Activated CD8-positive, alpha-beta memory T cell treated with anti-CD3 and anti-CD28 coated beads, Interleukin-2, amount 10 ng/mL, durations not matched to agents 7 days and 5 days (primary cell): ENCODE measurements at regions not wholly inside any gene's neighbourhood (a gene's known extent, or its start where the extent isn't known, plus 50 kb on each side); places are given as distances from the start of the nearest gene placed in this dataset.
"Not testable (repeated sequence)": the region's sequence is repeated elsewhere in the genome, so short reads cannot be mapped to it uniquely, and the experiment has no call there.

Experiments
- ATAC-seq: fragments of 150-1000 bp; cut with Tn5 transposase; one replicate; pipeline ENCODE4 v1.10.0; 2021; ENCODE audit warnings: moderate library complexity
- CTCF ChIA-PET: fragments of 350-600 bp; sonication (Branson Sonifier 250); formaldehyde crosslinking; loops from one replicate; lab custom pipeline; 2021; ENCODE audit warnings: antibody characterized with exemption; lab: Charles Lee
- DNase-seq: peaks from one replicate; pipeline ENCODE4 v3.0.0-alpha.2; 2020
- H3K27ac Mint-ChIP-seq: one replicate; pipeline ENCODE4 v1.8.0; 2021; ENCODE audit warnings: mild to moderate bottlenecking, mixed read lengths
- H3K27me3 Mint-ChIP-seq: one replicate; pipeline ENCODE4 v1.8.0; 2021; ENCODE audit warnings: mixed read lengths
- H3K36me3 Mint-ChIP-seq: one replicate; pipeline ENCODE4 v1.8.0; 2021; ENCODE audit warnings: mild to moderate bottlenecking, mixed read lengths
- H3K4me1 Mint-ChIP-seq: one replicate; pipeline ENCODE4 v1.8.0; 2021; ENCODE audit warnings: mixed read lengths
- H3K4me3 Mint-ChIP-seq: one replicate; pipeline ENCODE4 v1.8.0; 2021; ENCODE audit warnings: mild to moderate bottlenecking, moderate library complexity, mixed read lengths
- H3K9me3 Mint-ChIP-seq: one replicate; pipeline ENCODE4 v1.8.0; 2022; ENCODE audit warnings: low read depth, mixed read lengths

GRCh38 chr6:135555550-135555949 is 58.0 kb upstream of the AHI1 start:
- Mint-ChIP-seq H3K9me3 (no peaks in the 10 kb centered on the region), H3K27ac (no peak overlapping the region), H3K4me1 (peaks cover 5% of the 10 kb centered on the region), H3K27me3 (peaks cover 28% of the 10 kb centered on the region), H3K4me3 (no peak overlapping the region), H3K36me3 (peaks cover 8% of the 10 kb centered on the region)
- ATAC-seq (no peak), DNase-seq (no peak)
- CTCF ChIA-PET: interaction anchor here (1.5 to 3.5 kb wide), 2 partner anchors 14 to 19 kb away, joined by 4 to 17 read pairs; no protein-coding TSS in a partner anchor

GRCh38 chr6:135557582-135557981 is 60.0 kb upstream of the AHI1 start:
- Mint-ChIP-seq H3K36me3 (peaks cover 26% of the 10 kb centered on the region), H3K27ac (no peak overlapping the region), H3K4me3 (no peak overlapping the region), H3K9me3 (peaks cover 4% of the 10 kb centered on the region), H3K27me3 (peaks cover 19% of the 10 kb centered on the region), H3K4me1 (peaks cover 18% of the 10 kb centered on the region)
- DNase-seq (no peak), ATAC-seq (no peak)
- CTCF ChIA-PET: no interaction called here

GRCh38 chr6:135565605-135566004 is 68.1 kb upstream of the AHI1 start:
- CTCF ChIA-PET, H3K9me3 Mint-ChIP-seq, H3K4me3 Mint-ChIP-seq, H3K27me3 Mint-ChIP-seq: not testable (repeated sequence)
- Mint-ChIP-seq H3K27ac (peak overlapping the region; percentile 69), H3K4me1 (peaks cover 68% of the 10 kb centered on the region), H3K36me3 (peaks cover 53% of the 10 kb centered on the region)
- peak; percentile 63 for DNase-seq
- peak; percentile 57 for ATAC-seq

GRCh38 chr6:135566311-135567068 is 69.0 kb upstream of the AHI1 start:
- H3K36me3 Mint-ChIP-seq: peaks cover 54% of the 10 kb centered on the region
- H3K4me3 Mint-ChIP-seq: no peak overlapping the region
- H3K27ac Mint-ChIP-seq: peak overlapping the region; percentile 69
- peaks cover 59% of the 10 kb centered on the region for H3K4me1 Mint-ChIP-seq
- ATAC-seq (no peak), DNase-seq (no peak)
- CTCF ChIA-PET: no interaction called here
- peaks cover 6% of the 10 kb centered on the region for H3K9me3 Mint-ChIP-seq
- peaks cover 6% of the 10 kb centered on the region for H3K27me3 Mint-ChIP-seq

GRCh38 chr6:135567375-135568083 is 70.0 kb upstream of the AHI1 start:
- peaks cover 56% of the 10 kb centered on the region for H3K4me1 Mint-ChIP-seq
- peaks cover 52% of the 10 kb centered on the region for H3K36me3 Mint-ChIP-seq
- no peak overlapping the region for H3K4me3 Mint-ChIP-seq

GRCh38 chr6:135568379-135568778 is 70.8 kb upstream of the AHI1 start:
- ATAC-seq: peak; percentile 85
- Mint-ChIP-seq H3K36me3 (peaks cover 45% of the 10 kb centered on the region), H3K27ac (peak overlapping the region; percentile 84), H3K9me3 (peaks cover 2% of the 10 kb centered on the region), H3K27me3 (peaks cover 2% of the 10 kb centered on the region), H3K4me1 (peaks cover 56% of the 10 kb centered on the region), H3K4me3 (no peak overlapping the region)
- CTCF ChIA-PET: interaction anchor here (0.8 to 2.8 kb wide), 6 partner anchors 13 to 61 kb away, joined by 3 to 9 read pairs (median 4); no protein-coding TSS in a partner anchor
- DNase-seq: peak; percentile 84

More at GRCh38 chr6:135567375-135568083, 70.0 kb upstream of the AHI1 start:
- Mint-ChIP-seq H3K9me3 (peaks cover 4% of the 10 kb centered on the region), H3K27ac (peak overlapping the region; percentile 84), H3K27me3 (peaks cover 6% of the 10 kb centered on the region)
- no peak for DNase-seq
- CTCF ChIA-PET: interaction anchor here (0.8 to 2.8 kb wide), 3 partner anchors 29 to 61 kb away, joined by 3 to 9 read pairs (median 8); no protein-coding TSS in a partner anchor
- no peak for ATAC-seq

GRCh38 chr6:135572051-135572450 is 74.5 kb upstream of the AHI1 start:
- CTCF ChIA-PET: no interaction called here

GRCh38 chr6:135575629-135576028 is 78.1 kb upstream of the AHI1 start:
- ATAC-seq (no peak), DNase-seq (no peak)
- CTCF ChIA-PET: interaction anchor here (0.9 to 1.7 kb wide), 2 partner anchors 11 to 334 kb away, joined by 3 to 5 read pairs; no protein-coding TSS in a partner anchor
- H3K9me3 Mint-ChIP-seq: peaks cover 2% of the 10 kb centered on the region
- no peak overlapping the region for H3K4me3 Mint-ChIP-seq
- no peak overlapping the region for H3K27ac Mint-ChIP-seq
- H3K36me3 Mint-ChIP-seq: peaks cover 37% of the 10 kb centered on the region
- peaks cover 16% of the 10 kb centered on the region for H3K4me1 Mint-ChIP-seq
- no peaks in the 10 kb centered on the region for H3K27me3 Mint-ChIP-seq

More at GRCh38 chr6:135572051-135572450, 74.5 kb upstream of the AHI1 start:
- no peak for DNase-seq
- no peak overlapping the region for H3K4me3 Mint-ChIP-seq
- peaks cover 2% of the 10 kb centered on the region for H3K9me3 Mint-ChIP-seq
- no peaks in the 10 kb centered on the region for H3K27me3 Mint-ChIP-seq
- no peak for ATAC-seq
- peaks cover 37% of the 10 kb centered on the region for H3K4me1 Mint-ChIP-seq
- H3K36me3 Mint-ChIP-seq: peaks cover 37% of the 10 kb centered on the region
- H3K27ac Mint-ChIP-seq: no peak overlapping the region

- Mint-ChIP-seq H3K4me3 (no peak overlapping the region), H3K36me3 (peaks cover 35% of the 10 kb centered on the region), H3K4me1 (peaks cover 16% of the 10 kb centered on the region), H3K9me3 (peaks cover 2% of the 10 kb centered on the region), H3K27ac (no peak overlapping the region), H3K27me3 (no peaks in the 10 kb centered on the region)
- CTCF ChIA-PET: interaction anchor here (0.9 kb wide), 1 partner anchor 333 kb away, joined by 3 read pairs; no protein-coding TSS in a partner anchor
- no peak for DNase-seq
- ATAC-seq: no peak
These were observed 78.5 kb upstream of the AHI1 start for GRCh38 chr6:135576055-135576454.

GRCh38 chr6:135577059-135577538 is 79.6 kb upstream of the AHI1 start:
- Mint-ChIP-seq H3K4me3 (no peak overlapping the region), H3K9me3 (peaks cover 2% of the 10 kb centered on the region), H3K27me3 (no peaks in the 10 kb centered on the region), H3K36me3 (peaks cover 32% of the 10 kb centered on the region), H3K4me1 (peaks cover 16% of the 10 kb centered on the region), H3K27ac (peak overlapping the region; percentile 75)
- ATAC-seq (peak; percentile 61), DNase-seq (no peak)
- CTCF ChIA-PET: no interaction called here

GRCh38 chr6:135578976-135579375 is 81.4 kb upstream of the AHI1 start:
- peaks cover 27% of the 10 kb centered on the region for H3K4me1 Mint-ChIP-seq

GRCh38 chr6:135581211-135581610 is 83.7 kb upstream of the AHI1 start:
- peaks cover 44% of the 10 kb centered on the region for H3K36me3 Mint-ChIP-seq
- H3K4me3 Mint-ChIP-seq: no peak overlapping the region
- no peak overlapping the region for H3K27ac Mint-ChIP-seq
- H3K27me3 Mint-ChIP-seq: no peaks in the 10 kb centered on the region
- CTCF ChIA-PET: interaction anchor here (1.1 kb wide), 1 partner anchor 13 kb away, joined by 4 read pairs; no protein-coding TSS in a partner anchor
- no peak for DNase-seq
- H3K9me3 Mint-ChIP-seq: peaks cover 4% of the 10 kb centered on the region
- ATAC-seq: no peak
- H3K4me1 Mint-ChIP-seq: peaks cover 35% of the 10 kb centered on the region

More at GRCh38 chr6:135578976-135579375, 81.4 kb upstream of the AHI1 start:
- DNase-seq (no peak), ATAC-seq (no peak)
- H3K9me3 Mint-ChIP-seq: peaks cover 3% of the 10 kb centered on the region
- H3K27me3 Mint-ChIP-seq: no peaks in the 10 kb centered on the region
- CTCF ChIA-PET: no interaction called here
- H3K27ac Mint-ChIP-seq: no peak overlapping the region
- no peak overlapping the region for H3K4me3 Mint-ChIP-seq
- peaks cover 35% of the 10 kb centered on the region for H3K36me3 Mint-ChIP-seq

- DNase-seq (no peak), ATAC-seq (no peak)
- Mint-ChIP-seq H3K27ac (peak overlapping the region; percentile 30), H3K36me3 (peaks cover 54% of the 10 kb centered on the region), H3K9me3 (peaks cover 7% of the 10 kb centered on the region), H3K4me3 (no peak overlapping the region), H3K27me3 (no peaks in the 10 kb centered on the region), H3K4me1 (peaks cover 39% of the 10 kb centered on the region)
- CTCF ChIA-PET: interaction anchor here (1.8 kb wide), 1 partner anchor 14 kb away, joined by 5 read pairs; no protein-coding TSS in a partner anchor
These were observed 85.8 kb upstream of the AHI1 start for GRCh38 chr6:135583256-135583761.
